ENCODE measurements at regions not wholly inside any gene's neighbourhood (a gene's known extent, or its start where the extent isn't known, plus 50 kb on each side); places are given as distances from the start of the nearest gene placed in this dataset.

- ChIA-PET CTCF (no interaction called here), POLR2A (no interaction called here)
- Mint-ChIP-seq H3K27ac (no peak overlapping the region), H3K27me3 (peaks cover 0 to 10% of the 10 kb centered on the region in 2 donors), H3K9me3 (no peaks in the 10 kb centered on the region), H3K36me3 (no peaks in the 10 kb centered on the region), H3K4me3 (no peak overlapping the region), H3K4me1 (no peaks in the 10 kb centered on the region)
- H3K4me3 ChIP-seq (ENCODE audit: control insufficient read depth in 1 of 2, extremely low read depth in 1 of 2, low read length in 1 of 2) = no peak overlapping the region
- no peak overlapping the region for H3K27ac ChIP-seq (ENCODE audit: low read length)
- no peaks in the 10 kb centered on the region for H3K9me3 ChIP-seq
- no peaks in the 10 kb centered on the region for H3K27me3 ChIP-seq (replicated peaks in 1 of 2; ENCODE audit: control insufficient read depth in 2 of 2, extremely low read depth in 1 of 2, insufficient read depth in 2 of 2, low read length in 1 of 2)
- WGBS (ENCODE audit: insufficient coverage) = no CpG with 5 or more reads among the region's 1 CpG
- H3K36me3 ChIP-seq (ENCODE audit: control insufficient read depth in 2 of 2, extremely low read depth in 1 of 2, insufficient read depth in 1 of 2, low read length in 1 of 2) = no peaks in the 10 kb centered on the region
- no peak for ATAC-seq (replicated peaks in 1 of 4)
- no peak for DNase-seq
- H3K4me1 ChIP-seq (ENCODE audit: control insufficient read depth in 1 of 2, extremely low read depth in 1 of 2, insufficient read depth in 2 of 2, low read length in 2 of 2) = no peaks in the 10 kb centered on the region
These were observed 1055.0 kb downstream of the RPA4 start for GRCh38 chrX:97938706-97939105.

GRCh38 chrX:97968376-97969163 lies 1084.9 kb downstream of the RPA4 start:
- H3K4me1 Mint-ChIP-seq = no peaks in the 10 kb centered on the region
- H3K27me3 Mint-ChIP-seq = peaks cover 0 to 5% of the 10 kb centered on the region in 2 donors
- no peaks in the 10 kb centered on the region for H3K4me1 ChIP-seq (ENCODE audit: control insufficient read depth in 1 of 2, extremely low read depth in 1 of 2, insufficient read depth in 2 of 2, low read length in 2 of 2)
- H3K4me3 ChIP-seq (ENCODE audit: control insufficient read depth in 1 of 2, extremely low read depth in 1 of 2, low read length in 1 of 2) = no peak overlapping the region
- no peak overlapping the region for H3K4me3 Mint-ChIP-seq
- CTCF ChIA-PET = no interaction called here
- ATAC-seq (replicated peaks in 1 of 4) = no peak
- H3K27ac ChIP-seq (ENCODE audit: low read length) = no peak overlapping the region
- H3K9me3 ChIP-seq = no peaks in the 10 kb centered on the region
- no peak for DNase-seq
- WGBS (ENCODE audit: insufficient coverage) = no CpG with 5 or more reads among the region's 7 CpGs
- no peaks in the 10 kb centered on the region for H3K9me3 Mint-ChIP-seq
- no peaks in the 10 kb centered on the region for H3K36me3 ChIP-seq (ENCODE audit: control insufficient read depth in 2 of 2, extremely low read depth in 1 of 2, insufficient read depth in 1 of 2, low read length in 1 of 2)
- no peak overlapping the region for H3K27ac Mint-ChIP-seq
- POLR2A ChIA-PET = no interaction called here
- H3K27me3 ChIP-seq (replicated peaks in 1 of 2; ENCODE audit: control insufficient read depth in 2 of 2, extremely low read depth in 1 of 2, insufficient read depth in 2 of 2, low read length in 1 of 2) = no peaks in the 10 kb centered on the region
- no peaks in the 10 kb centered on the region for H3K36me3 Mint-ChIP-seq

GRCh38 chrX:97984641-97985040 lies 1100.9 kb downstream of the RPA4 start:
- Mint-ChIP-seq H3K4me3 (no peak overlapping the region), H3K27ac (no peak overlapping the region), H3K36me3 (no peaks in the 10 kb centered on the region), H3K9me3 (peaks cover 0 to 2% (median 0%) of the 10 kb centered on the region in 3 donors), H3K27me3 (peaks cover 0 to 7% of the 10 kb centered on the region in 2 donors), H3K4me1 (no peaks in the 10 kb centered on the region)
- Histone ChIP-seq H3K27me3 (replicated peaks in 1 of 2; ENCODE audit: control insufficient read depth in 2 of 2, extremely low read depth in 1 of 2, insufficient read depth in 2 of 2, low read length in 1 of 2) (no peaks in the 10 kb centered on the region), H3K9me3 (no peaks in the 10 kb centered on the region), H3K36me3 (ENCODE audit: control insufficient read depth in 2 of 2, extremely low read depth in 1 of 2, insufficient read depth in 1 of 2, low read length in 1 of 2) (no peaks in the 10 kb centered on the region), H3K4me3 (ENCODE audit: control insufficient read depth in 1 of 2, extremely low read depth in 1 of 2, low read length in 1 of 2) (no peak overlapping the region), H3K27ac (ENCODE audit: low read length) (no peak overlapping the region), H3K4me1 (ENCODE audit: control insufficient read depth in 1 of 2, extremely low read depth in 1 of 2, insufficient read depth in 2 of 2, low read length in 2 of 2) (no peaks in the 10 kb centered on the region)
- no CpG with 5 or more reads among the region's 4 CpGs for WGBS (ENCODE audit: insufficient coverage)
- DNase-seq = no peak
- ChIA-PET POLR2A (no interaction called here), CTCF (no interaction called here)
- no peak for ATAC-seq (replicated peaks in 1 of 4)

GRCh38 chrX:97985096-97985495 lies 1101.4 kb downstream of the RPA4 start:
- CTCF ChIA-PET = no interaction called here
- no peak for DNase-seq
- Mint-ChIP-seq H3K27ac (no peak overlapping the region), H3K36me3 (no peaks in the 10 kb centered on the region), H3K27me3 (peaks cover 0 to 3% of the 10 kb centered on the region in 2 donors), H3K4me3 (no peak overlapping the region), H3K4me1 (no peaks in the 10 kb centered on the region), H3K9me3 (peaks cover 0 to 2% (median 0%) of the 10 kb centered on the region in 3 donors)
- ATAC-seq (replicated peaks in 1 of 4) = no peak
- WGBS (ENCODE audit: insufficient coverage) = no CpG with 5 or more reads among the region's 4 CpGs
- Histone ChIP-seq H3K9me3 (no peaks in the 10 kb centered on the region), H3K27me3 (replicated peaks in 1 of 2; ENCODE audit: control insufficient read depth in 2 of 2, extremely low read depth in 1 of 2, insufficient read depth in 2 of 2, low read length in 1 of 2) (no peaks in the 10 kb centered on the region), H3K27ac (ENCODE audit: low read length) (no peak overlapping the region), H3K4me1 (ENCODE audit: control insufficient read depth in 1 of 2, extremely low read depth in 1 of 2, insufficient read depth in 2 of 2, low read length in 2 of 2) (no peaks in the 10 kb centered on the region), H3K4me3 (ENCODE audit: control insufficient read depth in 1 of 2, extremely low read depth in 1 of 2, low read length in 1 of 2) (no peak overlapping the region), H3K36me3 (ENCODE audit: control insufficient read depth in 2 of 2, extremely low read depth in 1 of 2, insufficient read depth in 1 of 2, low read length in 1 of 2) (no peaks in the 10 kb centered on the region)
- POLR2A ChIA-PET = no interaction called here

- CTCF ChIA-PET = no interaction called here
- Mint-ChIP-seq H3K36me3 (no peaks in the 10 kb centered on the region), H3K4me3 (no peak overlapping the region), H3K4me1 (no peaks in the 10 kb centered on the region), H3K27ac (no peak overlapping the region), H3K9me3 (peaks cover 0 to 5% (median 4%) of the 10 kb centered on the region in 3 donors), H3K27me3 (peaks cover 0 to 8% of the 10 kb centered on the region in 2 donors)
- H3K27ac ChIP-seq (ENCODE audit: low read length) = no peak overlapping the region
- no peaks in the 10 kb centered on the region for H3K9me3 ChIP-seq
- H3K36me3 ChIP-seq (ENCODE audit: control insufficient read depth in 2 of 2, extremely low read depth in 1 of 2, insufficient read depth in 1 of 2, low read length in 1 of 2) = no peaks in the 10 kb centered on the region
- H3K27me3 ChIP-seq (replicated peaks in 1 of 2; ENCODE audit: control insufficient read depth in 2 of 2, extremely low read depth in 1 of 2, insufficient read depth in 2 of 2, low read length in 1 of 2) = no peaks in the 10 kb centered on the region
- ATAC-seq (replicated peaks in 1 of 4) (no peak), DNase-seq (no peak)
- H3K4me3 ChIP-seq (ENCODE audit: control insufficient read depth in 1 of 2, extremely low read depth in 1 of 2, low read length in 1 of 2) = no peak overlapping the region
- POLR2A ChIA-PET = no interaction called here
- H3K4me1 ChIP-seq (ENCODE audit: control insufficient read depth in 1 of 2, extremely low read depth in 1 of 2, insufficient read depth in 2 of 2, low read length in 2 of 2) = no peaks in the 10 kb centered on the region
- WGBS (ENCODE audit: insufficient coverage) = no CpG with 5 or more reads among the region's 1 CpG
These were observed 1104.3 kb downstream of the RPA4 start for GRCh38 chrX:97987979-97988378.

GRCh38 chrX:97995834-97996233 lies 1112.1 kb downstream of the RPA4 start:
- Histone ChIP-seq H3K36me3 (ENCODE audit: control insufficient read depth in 2 of 2, extremely low read depth in 1 of 2, insufficient read depth in 1 of 2, low read length in 1 of 2) (no peaks in the 10 kb centered on the region), H3K27me3 (replicated peaks in 1 of 2; ENCODE audit: control insufficient read depth in 2 of 2, extremely low read depth in 1 of 2, insufficient read depth in 2 of 2, low read length in 1 of 2) (no peaks in the 10 kb centered on the region), H3K4me3 (ENCODE audit: control insufficient read depth in 1 of 2, extremely low read depth in 1 of 2, low read length in 1 of 2) (no peak overlapping the region), H3K27ac (ENCODE audit: low read length) (no peak overlapping the region), H3K9me3 (no peaks in the 10 kb centered on the region), H3K4me1 (ENCODE audit: control insufficient read depth in 1 of 2, extremely low read depth in 1 of 2, insufficient read depth in 2 of 2, low read length in 2 of 2) (no peaks in the 10 kb centered on the region)
- WGBS (ENCODE audit: insufficient coverage) = 89% methylated on average over 3 of the region's 4 CpGs
- Mint-ChIP-seq H3K9me3 (peaks cover 0 to 8% (median 3%) of the 10 kb centered on the region in 3 donors), H3K27me3 (peaks cover 0 to 4% of the 10 kb centered on the region in 2 donors), H3K27ac (no peak overlapping the region), H3K4me3 (no peak overlapping the region), H3K4me1 (no peaks in the 10 kb centered on the region), H3K36me3 (no peaks in the 10 kb centered on the region)
- no peak for ATAC-seq (replicated peaks in 1 of 4)
- POLR2A ChIA-PET = no interaction called here
- DNase-seq = no peak
- CTCF ChIA-PET = no interaction called here

- ChIA-PET CTCF (no interaction called here), POLR2A (no interaction called here)
- Mint-ChIP-seq H3K4me1 (no peaks in the 10 kb centered on the region), H3K4me3 (no peak overlapping the region), H3K27me3 (no peaks in the 10 kb centered on the region), H3K36me3 (no peaks in the 10 kb centered on the region), H3K9me3 (peaks cover 0 to 4% (median 0%) of the 10 kb centered on the region in 3 donors), H3K27ac (no peak overlapping the region)
- H3K4me1 ChIP-seq (ENCODE audit: control insufficient read depth in 1 of 2, extremely low read depth in 1 of 2, insufficient read depth in 2 of 2, low read length in 2 of 2) = no peaks in the 10 kb centered on the region
- H3K9me3 ChIP-seq = no peaks in the 10 kb centered on the region
- ATAC-seq (replicated peaks in 1 of 4) (no peak), DNase-seq (no peak)
- H3K36me3 ChIP-seq (ENCODE audit: control insufficient read depth in 2 of 2, extremely low read depth in 1 of 2, insufficient read depth in 1 of 2, low read length in 1 of 2) = no peaks in the 10 kb centered on the region
- no CpG with 5 or more reads among the region's 4 CpGs for WGBS (ENCODE audit: insufficient coverage)
- no peak overlapping the region for H3K4me3 ChIP-seq (ENCODE audit: control insufficient read depth in 1 of 2, extremely low read depth in 1 of 2, low read length in 1 of 2)
- no peaks in the 10 kb centered on the region for H3K27me3 ChIP-seq (replicated peaks in 1 of 2; ENCODE audit: control insufficient read depth in 2 of 2, extremely low read depth in 1 of 2, insufficient read depth in 2 of 2, low read length in 1 of 2)
- no peak overlapping the region for H3K27ac ChIP-seq (ENCODE audit: low read length)
These were observed 1145.0 kb downstream of the RPA4 start for GRCh38 chrX:98028691-98029090.

Measured in T-cell (primary cell).